ENCODE measurements at regions not wholly inside any gene's neighbourhood (a gene's known extent, or its start where the extent isn't known, plus 50 kb on each side); places are given as distances from the start of the nearest gene placed in this dataset.

GRCh38 chr9:135173066-135173465, 85.6 kb downstream of the OLFM1 start:
- TF ChIP-seq GATA3 (IDR thresholded peaks at IDR 0.05; ENCODE audit: low read depth, low read length) (no peak), GATA2 (IDR thresholded peaks at IDR 0.05; ENCODE audit: low read depth, low read length) (no peak)

GRCh38 chr9:135174248-135174647, 86.8 kb downstream of the OLFM1 start:
- TF ChIP-seq GATA3 (IDR thresholded peaks at IDR 0.05; ENCODE audit: low read depth, low read length): no peak
- TF ChIP-seq GATA2 (IDR thresholded peaks at IDR 0.05; ENCODE audit: low read depth, low read length): no peak

GRCh38 chr9:135174981-135175380, 87.5 kb downstream of the OLFM1 start:
- no peak for TF ChIP-seq GATA2 (IDR thresholded peaks at IDR 0.05; ENCODE audit: low read depth, low read length)
- no peak for TF ChIP-seq GATA3 (IDR thresholded peaks at IDR 0.05; ENCODE audit: low read depth, low read length)

- no peak for TF ChIP-seq GATA3 (IDR thresholded peaks at IDR 0.05; ENCODE audit: low read depth, low read length)
- TF ChIP-seq GATA2 (IDR thresholded peaks at IDR 0.05; ENCODE audit: low read depth, low read length): no peak
These were observed 88.8 kb downstream of the OLFM1 start for GRCh38 chr9:135176284-135176683.

GRCh38 chr9:135178498-135178897, 91.0 kb downstream of the OLFM1 start:
- TF ChIP-seq GATA2 (IDR thresholded peaks at IDR 0.05; ENCODE audit: low read depth, low read length) (no peak), GATA3 (IDR thresholded peaks at IDR 0.05; ENCODE audit: low read depth, low read length) (no peak)

- no peak for TF ChIP-seq GATA2 (IDR thresholded peaks at IDR 0.05; ENCODE audit: low read depth, low read length)
- no peak for TF ChIP-seq GATA3 (IDR thresholded peaks at IDR 0.05; ENCODE audit: low read depth, low read length)
These were observed 91.6 kb downstream of the OLFM1 start for GRCh38 chr9:135179041-135179440.

GRCh38 chr9:135179976-135180375, 92.5 kb downstream of the OLFM1 start:
- TF ChIP-seq GATA2 (IDR thresholded peaks at IDR 0.05; ENCODE audit: low read depth, low read length) (no peak), GATA3 (IDR thresholded peaks at IDR 0.05; ENCODE audit: low read depth, low read length) (no peak)

- no peak for TF ChIP-seq GATA2 (IDR thresholded peaks at IDR 0.05; ENCODE audit: low read depth, low read length)
- TF ChIP-seq GATA3 (IDR thresholded peaks at IDR 0.05; ENCODE audit: low read depth, low read length): no peak
These were observed 93.1 kb downstream of the OLFM1 start for GRCh38 chr9:135180586-135180985.

- no peak for TF ChIP-seq GATA3 (IDR thresholded peaks at IDR 0.05; ENCODE audit: low read depth, low read length)
- no peak for TF ChIP-seq GATA2 (IDR thresholded peaks at IDR 0.05; ENCODE audit: low read depth, low read length)
These were observed 93.9 kb downstream of the OLFM1 start for GRCh38 chr9:135181336-135181735.

GRCh38 chr9:135183069-135183468, 95.6 kb downstream of the OLFM1 start:
- no peak for TF ChIP-seq GATA3 (IDR thresholded peaks at IDR 0.05; ENCODE audit: low read depth, low read length)
- no peak for TF ChIP-seq GATA2 (IDR thresholded peaks at IDR 0.05; ENCODE audit: low read depth, low read length)

- no peak for TF ChIP-seq GATA2 (IDR thresholded peaks at IDR 0.05; ENCODE audit: low read depth, low read length)
- TF ChIP-seq GATA3 (IDR thresholded peaks at IDR 0.05; ENCODE audit: low read depth, low read length): no peak
These were observed 96.2 kb downstream of the OLFM1 start for GRCh38 chr9:135183528-135184180.

- no peak for TF ChIP-seq GATA2 (IDR thresholded peaks at IDR 0.05; ENCODE audit: low read depth, low read length)
- no peak for TF ChIP-seq GATA3 (IDR thresholded peaks at IDR 0.05; ENCODE audit: low read depth, low read length)
These were observed 96.9 kb downstream of the OLFM1 start for GRCh38 chr9:135184181-135185053.

- TF ChIP-seq GATA2 (IDR thresholded peaks at IDR 0.05; ENCODE audit: low read depth, low read length) (no peak), GATA3 (IDR thresholded peaks at IDR 0.05; ENCODE audit: low read depth, low read length) (no peak)
These were observed 97.6 kb downstream of the OLFM1 start for GRCh38 chr9:135185060-135185459.

- TF ChIP-seq GATA2 (IDR thresholded peaks at IDR 0.05; ENCODE audit: low read depth, low read length) (no peak), GATA3 (IDR thresholded peaks at IDR 0.05; ENCODE audit: low read depth, low read length) (no peak)
These were observed 99.0 kb downstream of the OLFM1 start for GRCh38 chr9:135186248-135187164.
